GM19240 (cell line): ENCODE measurements at regions not wholly inside any gene's neighbourhood (a gene's known extent, or its start where the extent isn't known, plus 50 kb on each side); places are given as distances from the start of the nearest gene placed in this dataset.
"Not testable (repeated sequence)": the region's sequence is repeated elsewhere in the genome, so short reads cannot be mapped to it uniquely, and the experiment has no call there.

Experiments
- DNase-seq: peaks from one replicate; pipeline ENCODE4 v3.0.0; 2011; ENCODE audit warnings: low spot score; ENCODE audit not compliant: insufficient read length

GRCh38 chr7:118916120-118916519 lies 691.6 kb downstream of the ANKRD7 start:
- not testable (repeated sequence) for DNase-seq

DNA sequence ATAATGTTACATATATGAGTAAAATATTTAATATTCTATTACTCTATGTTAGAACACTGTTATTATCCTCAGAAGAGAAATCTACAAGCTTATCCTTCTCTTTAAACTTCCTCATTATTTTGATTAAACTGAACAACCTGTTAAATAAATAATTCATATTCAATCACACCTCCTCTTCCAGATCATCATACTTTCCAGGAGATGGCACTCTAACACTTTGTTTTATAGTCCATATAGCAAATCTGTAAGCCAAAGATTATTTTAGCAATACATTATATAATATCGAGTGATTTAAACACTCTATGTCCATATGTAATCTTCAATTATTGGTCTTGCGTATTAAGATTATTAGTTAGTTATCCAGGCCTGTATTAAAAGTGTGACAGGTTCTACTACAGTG lies 694.1 kb downstream of the ANKRD7 start:
- DNase-seq, result no peak

- no peak for DNase-seq
Measured at GRCh38 chr7:118938845-118939244, 714.3 kb downstream of the ANKRD7 start.

GRCh38 chr7:118944271-118944670 lies 719.8 kb downstream of the ANKRD7 start:
- no peak for DNase-seq

DNA sequence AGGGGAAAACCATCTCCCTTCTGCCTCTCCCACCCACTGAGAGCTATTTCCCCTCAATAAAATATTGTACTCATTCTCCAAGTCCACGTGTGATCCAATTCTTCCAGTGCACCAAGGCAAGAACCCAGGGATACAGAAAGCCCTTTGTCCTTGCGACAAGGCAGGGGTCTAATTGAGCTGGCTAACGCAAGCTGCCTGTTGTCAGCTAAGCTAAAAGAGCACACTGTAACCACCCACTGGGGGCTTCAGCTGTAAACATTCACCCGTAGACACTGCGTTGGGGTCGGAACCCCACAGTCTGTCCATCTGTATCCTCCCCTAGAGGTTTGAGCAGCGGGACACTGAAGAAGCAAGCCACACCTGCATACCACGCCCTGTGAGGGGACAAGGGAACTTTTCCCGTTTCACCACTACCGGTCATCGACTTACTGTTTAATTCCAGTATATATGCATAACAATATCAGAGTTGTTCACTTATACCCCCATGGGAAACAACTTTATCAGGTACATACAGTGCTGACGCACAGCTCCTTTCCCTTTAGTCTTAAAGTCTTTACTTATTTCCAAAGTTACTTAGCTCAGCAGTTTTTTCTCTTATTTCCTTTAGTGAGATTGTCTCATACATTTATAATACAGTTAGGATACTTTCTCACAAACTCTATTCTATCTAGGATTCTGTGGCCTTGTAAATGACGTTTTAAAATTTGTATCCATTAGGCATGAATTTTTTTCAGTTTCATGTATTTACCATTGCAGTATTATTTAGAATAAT lies 721.6 kb downstream of the ANKRD7 start:
- no peak for DNase-seq

DNA sequence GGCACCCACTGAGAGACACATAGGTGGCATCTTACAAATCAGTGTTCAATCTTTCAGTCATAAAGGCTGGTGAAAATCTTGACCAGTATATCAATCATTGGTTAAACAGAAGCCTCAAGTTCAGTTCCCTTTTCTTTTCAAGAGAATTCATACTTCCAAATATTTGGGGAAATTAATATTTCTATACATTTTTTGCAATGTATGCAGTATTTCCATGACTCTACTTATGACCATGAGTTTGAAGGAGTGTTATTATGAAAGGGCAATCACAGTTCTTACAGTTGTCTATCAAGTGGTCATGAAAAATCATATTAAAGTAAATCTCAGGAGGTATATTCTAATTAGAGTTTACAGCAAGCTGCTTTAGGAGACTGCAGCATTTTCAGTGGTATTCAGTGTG lies 724.0 kb downstream of the ANKRD7 start:
- no peak for DNase-seq

DNA sequence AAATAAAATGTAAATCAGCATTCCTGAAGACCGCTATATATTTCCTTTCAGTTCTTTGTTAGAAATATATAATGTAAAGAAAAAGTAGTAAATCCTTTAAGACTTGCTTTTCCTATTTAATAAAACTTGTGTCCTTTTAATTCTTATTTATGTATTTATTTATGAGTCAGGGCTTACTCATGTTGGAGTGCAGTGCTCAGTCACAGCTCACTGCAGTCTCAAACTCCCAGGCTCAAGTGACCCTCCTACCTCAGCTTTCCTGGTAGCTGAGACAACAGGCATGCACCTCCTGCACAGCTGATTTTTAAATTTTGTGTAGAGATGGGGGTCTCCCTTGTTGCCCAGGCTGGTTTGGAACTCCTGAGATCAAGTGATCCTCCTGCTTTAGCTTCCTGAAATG lies 724.5 kb downstream of the ANKRD7 start:
- DNase-seq, result no peak

GRCh38 chr7:118956285-118956684 lies 731.8 kb downstream of the ANKRD7 start:
- not testable (repeated sequence) for DNase-seq

- no peak for DNase-seq
Measured at GRCh38 chr7:118969370-118969769, 744.9 kb downstream of the ANKRD7 start.

DNA sequence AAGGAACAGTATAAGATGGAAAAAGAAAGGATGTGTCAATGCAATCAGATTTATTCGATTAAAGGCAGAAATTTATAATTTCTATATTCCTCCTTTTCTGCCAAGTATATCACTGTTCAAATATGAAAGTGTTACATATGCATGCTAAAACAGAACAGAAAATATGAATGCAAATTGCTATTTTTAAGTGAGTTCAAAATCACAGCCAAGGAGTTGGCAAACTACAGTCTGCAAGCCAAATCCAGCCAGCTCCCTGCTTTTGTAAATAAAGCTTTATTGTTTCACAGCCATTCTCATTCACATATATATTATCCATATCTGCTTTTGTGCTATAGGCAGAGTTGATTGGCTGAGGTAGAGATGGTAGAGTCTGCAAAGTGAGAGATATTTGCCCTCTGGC lies 747.2 kb downstream of the ANKRD7 start:
- DNase-seq, result no peak

- DNase-seq, result no peak
Measured at GRCh38 chr7:118974836-118975235, 750.3 kb downstream of the ANKRD7 start.

DNA sequence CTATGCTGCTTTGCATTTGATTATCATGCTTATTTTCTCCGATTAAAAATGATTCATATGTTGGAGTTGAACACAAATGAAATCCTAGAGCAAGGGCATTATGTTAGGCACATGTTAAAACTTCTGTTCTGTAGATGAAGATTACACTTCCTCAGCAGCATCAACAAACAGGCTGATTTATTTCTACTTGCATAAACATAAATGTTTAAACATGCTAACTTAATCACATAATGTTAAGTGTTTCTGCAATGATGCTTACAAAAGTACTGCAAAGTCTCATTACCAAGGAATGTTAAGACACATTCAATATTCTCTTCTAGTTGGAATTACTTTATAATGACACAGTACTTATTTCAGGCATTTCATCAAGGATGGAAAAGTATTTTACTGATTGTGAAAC lies 770.8 kb downstream of the ANKRD7 start:
- DNase-seq, result no peak

GRCh38 chr7:119007236-119007635 lies 782.7 kb downstream of the ANKRD7 start:
- no peak for DNase-seq

GRCh38 chr7:119010635-119011034 lies 786.1 kb downstream of the ANKRD7 start:
- no peak for DNase-seq

- DNase-seq, result no peak
Measured at GRCh38 chr7:119026391-119026790, 801.9 kb downstream of the ANKRD7 start.

DNA sequence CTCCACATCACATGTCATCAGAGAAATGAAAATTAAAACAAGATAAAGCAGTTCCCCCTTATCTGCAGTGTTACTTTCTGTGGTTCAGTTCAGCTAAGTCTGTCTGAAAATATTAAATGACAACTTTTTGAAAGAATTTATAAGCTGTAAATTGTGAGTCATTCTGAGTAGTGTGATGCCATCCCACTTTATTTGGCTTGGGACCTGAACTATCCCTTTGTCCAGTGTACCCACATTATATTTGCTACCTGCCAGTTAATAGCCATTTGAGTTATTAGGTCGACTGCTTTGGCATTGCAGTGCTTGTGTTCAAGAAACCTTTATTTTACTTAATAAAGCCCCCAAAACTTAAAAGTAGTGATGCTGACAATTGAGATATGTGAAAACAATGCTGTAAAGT lies 804.2 kb downstream of the ANKRD7 start:
- DNase-seq, result no peak

GRCh38 chr7:119032136-119032535 lies 807.6 kb downstream of the ANKRD7 start:
- DNase-seq, result not testable (repeated sequence)

DNA sequence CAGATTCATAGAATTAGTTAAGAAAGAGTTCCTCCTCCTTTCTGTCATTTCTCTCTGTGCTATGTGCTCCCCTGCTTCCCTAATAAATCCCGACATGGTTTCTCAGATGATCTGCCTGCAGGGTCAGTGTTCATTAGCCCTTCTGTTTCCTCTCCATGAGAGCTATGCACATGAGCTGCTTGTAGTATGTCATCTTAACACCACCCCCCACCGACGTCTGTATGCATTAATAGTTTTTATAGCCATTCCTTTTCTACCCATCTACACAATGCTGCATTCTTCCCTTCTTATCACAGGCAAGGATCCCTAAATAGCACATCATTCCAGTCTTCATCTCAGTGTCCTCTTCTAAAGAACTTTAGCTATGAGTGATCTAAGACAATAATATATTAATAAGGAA lies 809.1 kb downstream of the ANKRD7 start:
- DNase-seq, result no peak

- DNase-seq, result no peak
Measured at GRCh38 chr7:119037941-119038340, 813.4 kb downstream of the ANKRD7 start.

DNA sequence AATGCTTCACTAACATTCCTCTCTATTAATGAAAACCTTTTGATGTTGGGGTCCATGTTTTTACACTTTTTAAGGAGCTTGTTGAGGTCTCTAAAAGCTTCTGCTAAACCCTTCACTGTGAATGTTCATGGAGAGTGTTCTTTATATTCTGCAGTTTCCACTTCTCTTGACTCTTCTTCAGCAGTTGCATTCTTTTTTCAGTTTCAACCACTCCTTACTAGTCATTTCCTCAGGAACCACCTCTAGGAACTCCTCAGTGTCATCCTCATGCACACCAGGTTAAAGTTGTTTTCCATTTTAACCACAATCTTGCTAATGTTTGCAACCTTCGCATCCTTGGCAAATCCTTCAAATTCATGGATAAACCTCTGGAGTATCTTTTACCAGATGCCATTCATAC lies 821.6 kb downstream of the ANKRD7 start:
- no peak for DNase-seq

- no peak for DNase-seq
Measured at GRCh38 chr7:119065966-119066365, 841.5 kb downstream of the ANKRD7 start.

GRCh38 chr7:119086026-119086425 lies 861.5 kb downstream of the ANKRD7 start:
- no peak for DNase-seq

GRCh38 chr7:119090851-119091250 lies 866.3 kb downstream of the ANKRD7 start:
- no peak for DNase-seq

- DNase-seq, result no peak
Measured at GRCh38 chr7:119096683-119097082, 872.2 kb downstream of the ANKRD7 start.
